ENCODE measurements at regions not wholly inside any gene's neighbourhood (a gene's known extent, or its start where the extent isn't known, plus 50 kb on each side); places are given as distances from the start of the nearest gene placed in this dataset.

- ATAC-seq: no peak
- POLR2A ChIA-PET: interaction anchor here (0.7 kb wide), 2 partner anchors 492 to 783 kb away, joined by 5 to 9 read pairs; no protein-coding TSS in a partner anchor
- Mint-ChIP-seq H3K9me3 (0 out of 2 replicates have a peak, but pooled peaks cover 3% of the 10 kb centered on the region), H3K27me3 (ENCODE audit: low read depth) (no peaks in the 10 kb centered on the region), H3K4me1 (no peaks in the 10 kb centered on the region; the same call in 1 of the 2 replicates), H3K4me3 (no peak overlapping the region), H3K36me3 (no peaks in the 10 kb centered on the region), H3K27ac (no peak overlapping the region)
- CTCF ChIA-PET: no interaction called here
- no peak for DNase-seq (ENCODE audit: low spot score)
- no peak for TF ChIP-seq ZNF512 (CRISPR knock-in tag; IDR thresholded peaks at IDR 0.05; ENCODE audit: borderline replicate concordance)
- no peak for TF ChIP-seq RELA (CRISPR knock-in tag; IDR thresholded peaks at IDR 0.05; ENCODE audit: borderline replicate concordance)
- TF ChIP-seq AFF4 (CRISPR knock-in tag; IDR thresholded peaks at IDR 0.05; ENCODE audit: borderline replicate concordance): no peak
- TF ChIP-seq ZNF121 (CRISPR knock-in tag; IDR thresholded peaks at IDR 0.05): no peak
- no peak for TF ChIP-seq TEAD4 (CRISPR knock-in tag; IDR thresholded peaks at IDR 0.05)
- no peak for TF ChIP-seq CREB1 (CRISPR knock-in tag; IDR thresholded peaks at IDR 0.05)
- no peak for TF ChIP-seq FOXJ3 (CRISPR knock-in tag; IDR thresholded peaks at IDR 0.05; ENCODE audit: borderline replicate concordance)
- TF ChIP-seq, protein P1, sequence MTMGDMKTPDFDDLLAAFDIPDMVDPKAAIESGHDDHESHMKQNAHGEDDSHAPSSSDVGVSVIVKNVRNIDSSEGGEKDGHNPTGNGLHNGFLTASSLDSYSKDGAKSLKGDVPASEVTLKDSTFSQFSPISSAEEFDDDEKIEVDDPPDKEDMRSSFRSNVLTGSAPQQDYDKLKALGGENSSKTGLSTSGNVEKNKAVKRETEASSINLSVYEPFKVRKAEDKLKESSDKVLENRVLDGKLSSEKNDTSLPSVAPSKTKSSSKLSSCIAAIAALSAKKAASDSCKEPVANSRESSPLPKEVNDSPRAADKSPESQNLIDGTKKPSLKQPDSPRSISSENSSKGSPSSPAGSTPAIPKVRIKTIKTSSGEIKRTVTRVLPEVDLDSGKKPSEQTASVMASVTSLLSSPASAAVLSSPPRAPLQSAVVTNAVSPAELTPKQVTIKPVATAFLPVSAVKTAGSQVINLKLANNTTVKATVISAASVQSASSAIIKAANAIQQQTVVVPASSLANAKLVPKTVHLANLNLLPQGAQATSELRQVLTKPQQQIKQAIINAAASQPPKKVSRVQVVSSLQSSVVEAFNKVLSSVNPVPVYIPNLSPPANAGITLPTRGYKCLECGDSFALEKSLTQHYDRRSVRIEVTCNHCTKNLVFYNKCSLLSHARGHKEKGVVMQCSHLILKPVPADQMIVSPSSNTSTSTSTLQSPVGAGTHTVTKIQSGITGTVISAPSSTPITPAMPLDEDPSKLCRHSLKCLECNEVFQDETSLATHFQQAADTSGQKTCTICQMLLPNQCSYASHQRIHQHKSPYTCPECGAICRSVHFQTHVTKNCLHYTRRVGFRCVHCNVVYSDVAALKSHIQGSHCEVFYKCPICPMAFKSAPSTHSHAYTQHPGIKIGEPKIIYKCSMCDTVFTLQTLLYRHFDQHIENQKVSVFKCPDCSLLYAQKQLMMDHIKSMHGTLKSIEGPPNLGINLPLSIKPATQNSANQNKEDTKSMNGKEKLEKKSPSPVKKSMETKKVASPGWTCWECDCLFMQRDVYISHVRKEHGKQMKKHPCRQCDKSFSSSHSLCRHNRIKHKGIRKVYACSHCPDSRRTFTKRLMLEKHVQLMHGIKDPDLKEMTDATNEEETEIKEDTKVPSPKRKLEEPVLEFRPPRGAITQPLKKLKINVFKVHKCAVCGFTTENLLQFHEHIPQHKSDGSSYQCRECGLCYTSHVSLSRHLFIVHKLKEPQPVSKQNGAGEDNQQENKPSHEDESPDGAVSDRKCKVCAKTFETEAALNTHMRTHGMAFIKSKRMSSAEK (CRISPR knock-in tag; IDR thresholded peaks at IDR 0.05; ENCODE audit: borderline replicate concordance): no peak
- TF ChIP-seq, protein P2, sequence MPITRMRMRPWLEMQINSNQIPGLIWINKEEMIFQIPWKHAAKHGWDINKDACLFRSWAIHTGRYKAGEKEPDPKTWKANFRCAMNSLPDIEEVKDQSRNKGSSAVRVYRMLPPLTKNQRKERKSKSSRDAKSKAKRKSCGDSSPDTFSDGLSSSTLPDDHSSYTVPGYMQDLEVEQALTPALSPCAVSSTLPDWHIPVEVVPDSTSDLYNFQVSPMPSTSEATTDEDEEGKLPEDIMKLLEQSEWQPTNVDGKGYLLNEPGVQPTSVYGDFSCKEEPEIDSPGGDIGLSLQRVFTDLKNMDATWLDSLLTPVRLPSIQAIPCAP (CRISPR knock-in tag; IDR thresholded peaks at IDR 0.05): no peak
These were observed 621.5 kb upstream of the TBL1XR1 start for GRCh38 chr3:177818712-177819240.

- CTCF ChIA-PET: no interaction called here
- POLR2A ChIA-PET: no interaction called here
- Mint-ChIP-seq H3K4me3 (no peak overlapping the region), H3K9me3 (0 out of 2 replicates have a peak, but pooled peaks cover 3% of the 10 kb centered on the region), H3K27ac (no peak overlapping the region), H3K4me1 (peaks cover 11% of the 10 kb centered on the region), H3K36me3 (no peaks in the 10 kb centered on the region), H3K27me3 (ENCODE audit: low read depth) (no peaks in the 10 kb centered on the region)
- DNase-seq (ENCODE audit: low spot score) (no peak), ATAC-seq (no peak)
- TF ChIP-seq, protein P3, sequence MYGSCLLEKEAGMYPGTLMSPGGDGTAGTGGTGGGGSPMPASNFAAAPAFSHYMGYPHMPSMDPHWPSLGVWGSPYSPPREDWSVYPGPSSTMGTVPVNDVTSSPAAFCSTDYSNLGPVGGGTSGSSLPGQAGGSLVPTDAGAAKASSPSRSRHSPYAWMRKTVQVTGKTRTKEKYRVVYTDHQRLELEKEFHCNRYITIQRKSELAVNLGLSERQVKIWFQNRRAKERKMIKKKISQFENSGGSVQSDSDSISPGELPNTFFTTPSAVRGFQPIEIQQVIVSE (CRISPR knock-in tag; IDR thresholded peaks at IDR 0.05; ENCODE audit: borderline replicate concordance): no peak
- TF ChIP-seq TCF7 (CRISPR knock-in tag; IDR thresholded peaks at IDR 0.05; ENCODE audit: low read depth) (no peak), ZMAT4 (CRISPR knock-in tag; IDR thresholded peaks at IDR 0.05) (no peak), ZNF423 (CRISPR knock-in tag; IDR thresholded peaks at IDR 0.05) (no peak), TP53 (CRISPR knock-in tag; IDR thresholded peaks at IDR 0.05) (no peak)
These were observed 623.5 kb upstream of the TBL1XR1 start for GRCh38 chr3:177820683-177821316.
